NT2/D1 (cell line): ENCODE measurements at regions not wholly inside any gene's neighbourhood (a gene's known extent, or its start where the extent isn't known, plus 50 kb on each side); places are given as distances from the start of the nearest gene placed in this dataset.

Experiments used
- SUZ12 ChIP-seq: IDR thresholded peaks from 2 replicates; pipeline ENCODE4 v1.6.1; 2011; ENCODE audit not compliant: insufficient read length, insufficient read depth; ENCODE audit errors: extremely low read depth
- YY1 ChIP-seq: IDR thresholded peaks from 2 replicates; pipeline ENCODE4 v1.6.1; 2011; ENCODE audit not compliant: insufficient read length, insufficient read depth
- ZNF274 ChIP-seq: IDR thresholded peaks from 2 replicates; pipeline ENCODE4 v1.6.1; 2011; ENCODE audit warnings: mild to moderate bottlenecking, low read depth, low read length

GRCh38 chr2:147171941-147172340, 672.9 kb upstream of the ACVR2A start:
- no peak for TF ChIP-seq SUZ12
- no peak for TF ChIP-seq YY1
- TF ChIP-seq ZNF274, result no peak
